Gastroesophageal sphincter (tissue), 3 donors: ENCODE measurements at regions not wholly inside any gene's neighbourhood (a gene's known extent, or its start where the extent isn't known, plus 50 kb on each side); places are given as distances from the start of the nearest gene placed in this dataset.

Experiments
- EP300 ChIP-seq: sonication (generic); formaldehyde crosslinking; IDR thresholded peaks from one replicate; pipeline ENCODE4 v1.6.1; 2017; ENCODE audit warnings: antibody characterized with exemption, mild to moderate bottlenecking
- POLR2A ChIP-seq, 2 donors: fragments of 450-650 bp; IDR thresholded peaks; one replicate each; pipeline ENCODE4 v1.6.1; 2017; ENCODE audit warnings: antibody characterized with exemption in 2 of 2, mild to moderate bottlenecking in 2 of 2, moderate library complexity in 1 of 2
- POLR2AphosphoS5 ChIP-seq: sonication (generic); formaldehyde crosslinking; IDR thresholded peaks from one replicate; pipeline ENCODE4 v1.6.1; 2017; ENCODE audit warnings: antibody characterized with exemption
- TF ChIP-seq, protein P1 (sequence below), 4 experiments: fragments of 200-600 bp in 2 of 4; fragments of 450-650 bp in 2 of 4; sonication (generic) in 1 of 4; IDR thresholded peaks; one replicate each; pipeline ENCODE4 v1.5.1; 2017 to 2019; ENCODE audit warnings: antibody characterized with exemption in 4 of 4, mild to moderate bottlenecking in 2 of 4, moderate library complexity in 2 of 4

GRCh38 chr7:22555476-22555875, 55.5 kb upstream of the STEAP1B start:
- TF ChIP-seq POLR2A (IDR thresholded peaks at IDR 0.05) (no peak), POLR2AphosphoS5 (no peak), EP300 (no peak)
- TF ChIP-seq, protein P1, sequence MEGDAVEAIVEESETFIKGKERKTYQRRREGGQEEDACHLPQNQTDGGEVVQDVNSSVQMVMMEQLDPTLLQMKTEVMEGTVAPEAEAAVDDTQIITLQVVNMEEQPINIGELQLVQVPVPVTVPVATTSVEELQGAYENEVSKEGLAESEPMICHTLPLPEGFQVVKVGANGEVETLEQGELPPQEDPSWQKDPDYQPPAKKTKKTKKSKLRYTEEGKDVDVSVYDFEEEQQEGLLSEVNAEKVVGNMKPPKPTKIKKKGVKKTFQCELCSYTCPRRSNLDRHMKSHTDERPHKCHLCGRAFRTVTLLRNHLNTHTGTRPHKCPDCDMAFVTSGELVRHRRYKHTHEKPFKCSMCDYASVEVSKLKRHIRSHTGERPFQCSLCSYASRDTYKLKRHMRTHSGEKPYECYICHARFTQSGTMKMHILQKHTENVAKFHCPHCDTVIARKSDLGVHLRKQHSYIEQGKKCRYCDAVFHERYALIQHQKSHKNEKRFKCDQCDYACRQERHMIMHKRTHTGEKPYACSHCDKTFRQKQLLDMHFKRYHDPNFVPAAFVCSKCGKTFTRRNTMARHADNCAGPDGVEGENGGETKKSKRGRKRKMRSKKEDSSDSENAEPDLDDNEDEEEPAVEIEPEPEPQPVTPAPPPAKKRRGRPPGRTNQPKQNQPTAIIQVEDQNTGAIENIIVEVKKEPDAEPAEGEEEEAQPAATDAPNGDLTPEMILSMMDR (IDR thresholded peaks at IDR 0.05), result no peak
